Activated CD4-positive, CD25-positive, alpha-beta regulatory T cell treated with anti-CD3 and anti-CD28 coated beads, Interleukin-2, amount 50 U/mL, for 72 hours (primary cell): ENCODE measurements at regions not wholly inside any gene's neighbourhood (a gene's known extent, or its start where the extent isn't known, plus 50 kb on each side); places are given as distances from the start of the nearest gene placed in this dataset.
"Not testable (repeated sequence)": the region's sequence is repeated elsewhere in the genome, so short reads cannot be mapped to it uniquely, and the experiment has no call there.

ENCODE experiments used
- DNase-seq: peaks from one replicate; pipeline ENCODE4 v3.0.0; 2021

- no peak for DNase-seq
These were observed 677.6 kb upstream of the ID4 start for GRCh38 chr6:19159561-19159960.

DNA sequence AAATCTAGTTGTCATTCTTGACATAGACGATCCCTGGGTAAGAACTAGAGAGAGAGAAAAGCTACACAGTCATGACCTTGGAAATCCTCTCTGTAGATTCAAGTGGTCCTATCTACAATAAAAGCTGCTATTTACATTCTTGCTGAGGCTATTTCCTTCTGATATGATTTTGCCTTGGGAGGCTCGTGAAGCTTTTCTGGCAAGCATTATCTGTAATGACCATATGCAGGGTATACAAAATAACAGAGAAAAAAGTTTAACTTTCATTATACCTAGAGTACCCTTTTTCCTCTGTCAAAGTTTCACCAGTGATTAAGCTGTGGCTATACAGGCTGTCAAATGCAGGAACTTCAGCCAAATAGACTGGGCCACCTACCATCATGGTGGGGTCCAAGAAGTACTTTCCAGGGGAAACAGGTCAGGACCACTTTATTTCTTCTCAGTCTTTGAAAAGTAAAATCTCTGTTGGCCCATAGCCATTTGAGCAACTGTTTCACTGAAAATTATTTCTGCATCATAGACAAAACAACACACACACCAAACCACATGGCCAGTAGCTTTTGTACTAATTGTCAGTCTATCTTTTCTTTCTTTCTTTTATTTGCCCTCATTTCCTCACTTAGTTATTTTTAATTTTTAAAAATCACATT is 677.0 kb upstream of the ID4 start:
- no peak for DNase-seq

- DNase-seq: no peak
These were observed 669.9 kb upstream of the ID4 start for GRCh38 chr6:19167251-19167650.

- DNase-seq: no peak
These were observed 667.8 kb upstream of the ID4 start for GRCh38 chr6:19169366-19169765.

DNA sequence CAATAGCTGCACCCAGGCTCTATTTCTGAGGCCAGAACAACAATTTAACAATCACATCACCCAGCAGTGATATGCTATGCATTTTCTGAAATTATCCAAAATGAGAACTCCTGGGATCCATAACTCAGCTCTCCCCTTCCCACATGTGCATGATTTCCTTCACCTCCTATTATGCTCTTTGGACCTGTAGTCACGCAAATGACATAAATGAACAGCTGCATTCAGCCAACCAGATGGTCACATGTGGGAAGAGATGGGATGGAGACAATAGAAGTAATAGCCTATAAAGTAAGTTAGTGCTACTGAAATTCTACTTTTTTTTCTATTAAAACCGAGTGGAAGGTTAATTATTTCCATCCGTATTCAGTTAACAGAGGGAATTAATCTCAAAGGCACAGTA is 662.1 kb upstream of the ID4 start:
- DNase-seq: no peak

DNA sequence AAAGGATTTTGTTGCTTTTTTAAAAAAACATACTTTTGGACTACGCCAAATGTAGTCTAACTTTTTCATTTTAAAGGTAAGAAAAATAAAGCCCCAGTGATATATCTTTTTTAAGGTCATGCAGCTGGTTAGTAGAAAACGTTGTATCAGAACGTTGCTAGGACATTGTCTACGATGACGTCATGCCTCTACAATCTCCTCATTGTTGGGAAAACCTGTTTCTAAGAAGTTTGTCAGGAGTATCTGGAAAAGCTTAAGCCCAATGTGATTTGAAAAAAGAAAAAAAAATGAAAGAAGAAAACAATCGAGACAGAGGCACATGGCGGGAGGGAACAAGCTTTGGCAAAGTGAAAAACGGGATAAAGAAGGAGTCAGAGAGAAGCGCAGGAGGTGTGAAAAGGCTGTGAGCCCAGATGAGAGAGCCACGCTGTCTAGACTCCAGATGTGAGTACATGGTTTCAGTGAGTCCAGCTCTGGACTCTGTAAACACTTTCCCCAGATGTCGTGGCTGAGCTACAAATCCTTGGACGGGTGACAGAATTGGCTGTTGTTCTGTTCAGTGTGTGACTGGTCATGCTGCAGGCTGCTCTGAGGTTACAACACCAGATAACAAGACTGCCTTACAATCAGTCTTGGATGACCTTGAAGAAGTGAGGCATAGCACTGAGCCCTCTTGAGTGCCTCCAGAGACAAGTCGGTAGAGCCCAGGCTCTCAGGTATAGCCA is 656.7 kb upstream of the ID4 start:
- DNase-seq: no peak

GRCh38 chr6:19181211-19181610 is 656.0 kb upstream of the ID4 start:
- no peak for DNase-seq

DNA sequence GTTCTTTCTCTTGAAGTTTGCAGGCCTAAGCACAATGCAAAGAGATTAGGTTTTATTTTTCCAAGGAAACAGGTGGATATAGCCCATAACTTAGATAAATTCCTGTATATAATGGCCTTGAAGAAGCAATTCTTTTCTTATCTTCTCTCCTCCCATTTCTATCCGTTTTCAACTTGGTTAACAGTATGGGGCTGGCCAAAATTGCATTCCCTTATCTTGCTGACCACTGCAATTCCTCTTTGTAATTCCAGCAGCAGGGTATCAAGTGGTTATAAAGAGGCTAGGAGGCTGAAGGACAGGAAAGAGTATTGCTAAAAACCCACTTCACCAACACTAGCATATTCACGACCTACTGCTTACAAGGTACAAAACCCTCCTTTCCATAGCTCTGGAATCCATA is 643.5 kb upstream of the ID4 start:
- no peak for DNase-seq

- no peak for DNase-seq
These were observed 632.7 kb upstream of the ID4 start for GRCh38 chr6:19204445-19204844.

DNA sequence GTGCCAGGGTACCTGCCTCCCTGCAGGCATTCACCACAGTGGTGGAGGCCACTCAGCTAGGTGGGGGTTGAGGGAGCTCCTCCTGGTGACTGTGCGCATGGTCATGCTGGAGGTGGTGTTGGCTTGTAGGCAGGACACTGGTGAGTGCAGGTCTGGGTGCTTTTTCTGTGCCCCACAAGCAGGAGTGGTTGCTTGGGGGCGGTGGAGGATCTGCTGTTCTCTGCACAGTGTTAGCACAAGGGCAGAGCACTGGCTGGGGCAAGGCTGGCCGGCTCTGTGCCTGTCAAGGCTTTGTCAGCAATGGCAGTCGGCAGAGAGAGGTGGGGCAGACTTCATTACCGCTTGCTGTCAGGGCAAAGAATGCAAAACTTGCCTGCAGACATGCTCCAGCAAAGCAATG is 632.1 kb upstream of the ID4 start:
- no peak for DNase-seq

GRCh38 chr6:19209202-19209601 is 628.0 kb upstream of the ID4 start:
- no peak for DNase-seq

DNA sequence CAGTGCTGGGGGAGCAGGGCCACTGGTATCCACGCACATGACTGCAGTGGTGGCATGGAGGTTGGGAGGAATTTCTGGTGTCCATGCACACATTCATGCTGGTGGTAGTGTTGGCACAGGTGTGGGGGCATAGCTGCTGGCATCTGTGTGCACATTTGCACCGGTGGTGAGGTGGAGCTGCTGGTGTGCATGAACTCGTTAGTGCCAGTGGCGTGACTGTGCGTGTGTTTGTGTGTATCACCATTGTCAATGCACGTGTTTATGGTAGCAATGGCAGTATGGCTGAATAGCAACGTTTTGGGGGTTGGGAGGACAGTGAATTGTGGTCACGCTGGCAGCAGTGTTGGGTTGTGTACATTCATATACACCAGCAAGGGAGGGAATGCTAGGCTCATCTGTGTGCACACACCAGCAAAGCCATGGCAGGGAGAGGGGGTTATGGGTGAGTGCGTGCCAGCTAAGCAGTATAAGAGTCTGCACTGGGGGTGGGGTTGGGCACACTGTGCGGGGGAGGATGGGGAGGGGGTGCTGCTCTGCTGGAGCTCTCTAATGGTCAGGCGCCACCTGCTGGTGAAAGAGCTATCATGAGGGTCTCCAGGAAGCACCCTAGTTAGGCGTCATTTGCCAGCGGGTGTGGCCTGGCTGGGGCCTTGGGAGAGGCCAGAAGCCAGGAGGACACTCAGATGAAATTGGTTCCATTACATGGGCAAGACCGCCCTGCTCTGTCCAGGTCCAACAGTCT is 626.1 kb upstream of the ID4 start:
- no peak for DNase-seq

GRCh38 chr6:19214231-19214630 is 622.9 kb upstream of the ID4 start:
- no peak for DNase-seq

- no peak for DNase-seq
These were observed 617.2 kb upstream of the ID4 start for GRCh38 chr6:19219931-19220330.

GRCh38 chr6:19231878-19232561 is 605.1 kb upstream of the ID4 start:
- no peak for DNase-seq

GRCh38 chr6:19245656-19246055 is 591.5 kb upstream of the ID4 start:
- no peak for DNase-seq

GRCh38 chr6:19247181-19247580 is 590.0 kb upstream of the ID4 start:
- not testable (repeated sequence) for DNase-seq

DNA sequence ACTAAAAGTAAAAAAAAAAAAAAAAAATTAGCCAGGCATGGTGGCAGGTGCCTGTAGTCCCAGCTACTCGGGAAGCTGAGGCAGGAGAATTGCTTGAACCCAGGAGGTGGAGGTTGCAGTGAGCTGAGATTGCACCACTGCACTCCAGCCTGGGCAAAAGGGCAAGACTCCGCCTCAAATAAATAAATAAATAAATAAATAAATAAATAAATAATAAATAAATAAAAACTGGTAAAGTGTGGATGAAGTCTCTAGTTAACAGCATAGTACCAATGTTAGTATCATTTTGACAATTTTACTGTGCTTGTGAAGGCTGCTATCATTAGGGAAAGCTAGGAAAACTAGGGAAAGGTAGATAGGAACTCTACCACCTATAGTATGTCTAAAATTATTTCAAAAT is 581.0 kb upstream of the ID4 start:
- not testable (repeated sequence) for DNase-seq

DNA sequence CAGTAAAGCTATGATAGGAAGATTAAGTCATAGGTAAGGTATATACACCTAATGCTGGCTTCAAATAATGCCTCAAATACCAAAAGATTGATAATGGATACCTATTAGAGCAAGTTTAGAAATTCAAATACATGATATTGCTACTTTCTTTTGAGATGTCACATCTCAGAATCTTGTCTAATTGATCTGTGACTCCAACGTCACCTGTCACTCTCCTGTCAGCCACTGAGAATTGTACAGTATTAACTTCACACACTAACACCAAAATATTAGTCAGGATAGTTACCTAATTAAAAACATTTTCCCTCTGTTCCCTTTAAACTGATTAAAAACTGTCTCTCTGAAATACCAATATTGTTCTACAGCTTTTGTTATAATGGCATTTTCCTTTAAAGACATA is 575.5 kb upstream of the ID4 start:
- no peak for DNase-seq

DNA sequence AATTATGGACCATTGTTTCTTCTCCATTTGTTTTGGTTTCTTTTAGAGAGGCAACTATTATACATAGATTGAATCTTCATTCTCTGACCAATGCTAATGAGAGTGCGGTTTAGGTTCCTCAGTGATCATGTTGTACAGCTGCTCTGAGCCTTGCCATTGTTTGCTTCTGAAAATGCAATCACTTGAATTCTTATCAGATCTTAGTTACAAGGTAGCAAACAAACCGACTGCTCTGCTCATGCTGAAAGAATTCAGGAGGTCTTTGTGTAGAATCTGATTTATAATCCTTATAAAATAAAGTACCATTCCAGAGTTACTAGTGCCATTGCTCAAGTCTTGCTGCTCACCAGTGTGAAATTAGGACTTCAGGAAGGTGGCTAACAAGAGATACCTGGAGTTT is 569.1 kb upstream of the ID4 start:
- DNase-seq: no peak

- DNase-seq: no peak
These were observed 568.5 kb upstream of the ID4 start for GRCh38 chr6:19268718-19269117.

GRCh38 chr6:19269341-19269898 is 567.8 kb upstream of the ID4 start:
- DNase-seq: no peak

- DNase-seq: no peak
These were observed 566.6 kb upstream of the ID4 start for GRCh38 chr6:19270616-19271015.
